H1 (cell line): ENCODE measurements at regions not wholly inside any gene's neighbourhood (a gene's known extent, or its start where the extent isn't known, plus 50 kb on each side); places are given as distances from the start of the nearest gene placed in this dataset.

Experiments
- CTCF ChIA-PET: fragments of 300-600 bp; sonication (Branson Sonifier 250); formaldehyde crosslinking; loops from one replicate; lab custom pipeline; 2021; ENCODE audit not compliant: partially characterized antibody; lab: Charles Lee
- POLR2A ChIA-PET: fragments of 300-600 bp; sonication (Branson Sonifier 250); formaldehyde crosslinking; loops from one replicate; lab custom pipeline; 2021; ENCODE audit warnings: inconsistent platforms; ENCODE audit not compliant: partially characterized antibody; lab: Charles Lee
- DNase-seq, 2 experiments: peaks; one replicate each; pipeline versions ENCODE4 v3.0.0 to v3.0.0-alpha.2; 2010 to 2022; ENCODE audit warnings: low spot score in 2 of 2, low read depth in 1 of 2, mixed read lengths in 1 of 2
- FAIRE-seq: peaks from 2 replicates; lab custom pipeline; 2011; peaks lifted over from hg19 to GRCh38; lab: Jason Lieb, UNC
- H2AFZ ChIP-seq: 2 replicates; pipeline ENCODE4 v1.8.1; 2012; ENCODE audit warnings: low read length, inconsistent platforms
- H2AK5ac ChIP-seq: 2 replicates; pipeline ENCODE4 v1.6.1; 2013; ENCODE audit warnings: low read depth, low read length
- H2BK120ac ChIP-seq: replicated peaks from 2 replicates; pipeline ENCODE3; 2013; ENCODE audit warnings: low read depth, low read length, inconsistent platforms
- H2BK12ac ChIP-seq: 2 replicates; pipeline ENCODE4 v1.6.1; 2013; ENCODE audit warnings: low read depth, low read length
- H2BK15ac ChIP-seq: 2 replicates; pipeline ENCODE4 v1.6.1; 2013; ENCODE audit warnings: low read length
- H2BK20ac ChIP-seq: 2 replicates; pipeline ENCODE4 v1.6.1; 2013; ENCODE audit warnings: low read length
- H2BK5ac ChIP-seq: 2 replicates; pipeline ENCODE4 v1.6.1; 2013; ENCODE audit warnings: low read depth, low read length
- H3K14ac ChIP-seq: 2 replicates; pipeline ENCODE4 v1.6.1; 2013; ENCODE audit warnings: inconsistent platforms; ENCODE audit not compliant: insufficient read length
- H3K18ac ChIP-seq: 2 replicates; pipeline ENCODE4 v1.6.1; 2013; ENCODE audit warnings: low read length; ENCODE audit errors: extremely low read depth
- H3K23ac ChIP-seq: 2 replicates; pipeline ENCODE4 v1.6.1; 2013; ENCODE audit warnings: inconsistent platforms; ENCODE audit not compliant: insufficient read length
- H3K23me2 ChIP-seq: 2 replicates; pipeline ENCODE4 v1.6.1; 2013; ENCODE audit warnings: low read depth, low read length
- H3K27ac ChIP-seq: 2 replicates; pipeline ENCODE4 v1.6.1; 2011; ENCODE audit warnings: low read depth, low read length, inconsistent platforms
- H3K27me3 ChIP-seq, 4 experiments: replicated peaks in 1 of 4; 1 replicate in 1 of 4; 2 replicates in 3 of 4; pipeline versions ENCODE4 v1.6.1 to v1.8.1; 2011 to 2013; ENCODE audit warnings: low read length in 3 of 4, mild to moderate bottlenecking in 3 of 4, inconsistent platforms in 2 of 4, mixed read lengths in 2 of 4, moderate library complexity in 1 of 4; ENCODE audit not compliant: control insufficient read depth in 3 of 4, insufficient read depth in 3 of 4; ENCODE audit errors: extremely low read depth in 1 of 4
- H3K36me3 ChIP-seq, 4 experiments: 2 replicates each; pipeline versions ENCODE4 v1.6.1 to v1.8.1; 2011 to 2013; ENCODE audit warnings: mild to moderate bottlenecking in 4 of 4, low read length in 3 of 4, moderate library complexity in 2 of 4, control low read depth in 1 of 4, inconsistent platforms in 1 of 4; ENCODE audit not compliant: insufficient read depth in 4 of 4, control insufficient read depth in 2 of 4
- H3K4ac ChIP-seq: replicated peaks from 2 replicates; pipeline ENCODE3; 2013; ENCODE audit warnings: low read length, low read depth, mixed read lengths, inconsistent platforms; ENCODE audit not compliant: insufficient read length
- H3K4me1 ChIP-seq, 4 experiments: replicated peaks in 1 of 4; 1 replicate in 1 of 4; 2 replicates in 3 of 4; pipeline versions ENCODE4 v1.6.1 to v1.8.1; 2011 to 2013; ENCODE audit warnings: low read length in 3 of 4, inconsistent platforms in 2 of 4, mixed read lengths in 1 of 4; ENCODE audit not compliant: insufficient read depth in 4 of 4, control insufficient read depth in 3 of 4
- H3K4me2 ChIP-seq, 2 experiments: 2 replicates each; pipeline versions ENCODE4 v1.6.1 to v1.8.1; 2011 to 2013; ENCODE audit warnings: low read depth in 2 of 2, low read length in 2 of 2, control low read depth in 1 of 2, inconsistent platforms in 1 of 2, mild to moderate bottlenecking in 1 of 2; ENCODE audit not compliant: insufficient read depth in 1 of 2
- H3K4me3 ChIP-seq, 4 experiments: fragments of 200-600, 300-600 bp in 1 of 4; sonication (generic), shearing (Covaris generic), sonication (Bioruptor Twin) in 1 of 4; 2 replicates each; pipeline versions ENCODE4 v1.5.1 to v1.8.1; 2011 to 2016; ENCODE audit warnings: low read length in 4 of 4, low read depth in 3 of 4, control low read depth in 2 of 4, inconsistent platforms in 2 of 4, mild to moderate bottlenecking in 2 of 4, mixed read lengths in 1 of 4, moderate library complexity in 1 of 4; ENCODE audit not compliant: insufficient read depth in 2 of 4; ENCODE audit errors: extremely low read depth in 1 of 4
- H3K56ac ChIP-seq: replicated peaks from 2 replicates; pipeline ENCODE3; 2013; ENCODE audit warnings: low read depth, mild to moderate bottlenecking, mixed read lengths, low read length, inconsistent platforms; ENCODE audit not compliant: insufficient read length
- H3K79me1 ChIP-seq: 2 replicates; pipeline ENCODE4 v1.6.1; 2013; ENCODE audit warnings: low read depth, low read length, control low read depth
- H3K79me2 ChIP-seq, 2 experiments: 2 replicates each; pipeline versions ENCODE4 v1.6.1 to v1.8.1; 2012 to 2013; ENCODE audit warnings: low read length in 2 of 2, mild to moderate bottlenecking in 2 of 2, inconsistent platforms in 1 of 2; ENCODE audit not compliant: insufficient read depth in 2 of 2, control insufficient read depth in 1 of 2
- H3K9ac ChIP-seq, 4 experiments: replicated peaks in 1 of 4; 1 replicate in 1 of 4; 2 replicates in 3 of 4; pipeline versions ENCODE4 v1.6.1 to v1.8.1; 2011 to 2013; ENCODE audit warnings: low read depth in 3 of 4, low read length in 3 of 4, control low read depth in 2 of 4, mild to moderate bottlenecking in 2 of 4, moderate library complexity in 2 of 4, inconsistent platforms in 1 of 4; ENCODE audit errors: extremely low read depth in 1 of 4
- H3K9me3 ChIP-seq, 2 experiments: 2 replicates each; pipeline versions ENCODE4 v1.6.1 to v1.8.1; 2012 to 2013; ENCODE audit warnings: mild to moderate bottlenecking in 2 of 2, moderate library complexity in 2 of 2, control low read depth in 1 of 2, inconsistent platforms in 1 of 2, low read depth in 1 of 2, low read length in 1 of 2, mixed read lengths in 1 of 2; ENCODE audit not compliant: insufficient read depth in 2 of 2
- H4K20me1 ChIP-seq, 2 experiments: replicated peaks in 1 of 2; 2 replicates each; pipeline versions ENCODE3 to v1.8.1; 2011 to 2013; ENCODE audit warnings: inconsistent platforms in 2 of 2, low read length in 2 of 2, mild to moderate bottlenecking in 1 of 2; ENCODE audit not compliant: insufficient read depth in 2 of 2, control insufficient read depth in 1 of 2
- H4K5ac ChIP-seq: 2 replicates; pipeline ENCODE4 v1.6.1; 2013; ENCODE audit warnings: low read length, low read depth, mixed read lengths, inconsistent platforms; ENCODE audit not compliant: insufficient read length
- H4K8ac ChIP-seq: 2 replicates; pipeline ENCODE4 v1.8.0; 2013; ENCODE audit warnings: mild to moderate bottlenecking, moderate library complexity, low read length, inconsistent platforms; ENCODE audit not compliant: insufficient read depth; ENCODE audit errors: extremely low read depth
- H4K91ac ChIP-seq: replicated peaks from 2 replicates; pipeline ENCODE3; 2013; ENCODE audit warnings: low read length, mixed read lengths, inconsistent platforms; ENCODE audit not compliant: insufficient read length
- BACH1 ChIP-seq: IDR thresholded peaks from 2 replicates; pipeline ENCODE4 v1.6.1; 2012; ENCODE audit warnings: low read length, improper control_type of control experiment
- CTCF ChIP-seq, 3 experiments: IDR thresholded peaks; 1 replicate in 2 of 3; 2 replicates in 1 of 3; pipeline versions ENCODE4 v1.5.1 to v1.6.1; 2011; ENCODE audit warnings: low read length in 3 of 3, mild to moderate bottlenecking in 3 of 3, inconsistent platforms in 2 of 3, low read depth in 1 of 3, moderate library complexity in 1 of 3; ENCODE audit not compliant: insufficient read depth in 1 of 3; ENCODE audit errors: control extremely low read depth in 1 of 3
- EZH2 ChIP-seq: fragments of 200-600 bp; sonication (generic); IDR thresholded peaks from 2 replicates; pipeline ENCODE4 v1.7.1; 2012; ENCODE audit warnings: low read depth, mild to moderate bottlenecking, moderate library complexity, low read length, inconsistent platforms; ENCODE audit not compliant: severe bottlenecking
- KDM4A ChIP-seq: IDR thresholded peaks from one replicate; pipeline ENCODE4 v1.7.1; 2012; ENCODE audit warnings: low read depth, mild to moderate bottlenecking, moderate library complexity, low read length, inconsistent platforms; ENCODE audit not compliant: severe bottlenecking
- RBBP5 ChIP-seq: IDR thresholded peaks from 2 replicates; pipeline ENCODE4 v1.7.1; 2012; ENCODE audit warnings: low read depth, mild to moderate bottlenecking, inconsistent platforms, low read length, moderate library complexity, borderline replicate concordance
- SIRT6 ChIP-seq: IDR thresholded peaks from one replicate; pipeline ENCODE4 v1.7.1; 2012; ENCODE audit warnings: low read length, inconsistent platforms
- SIX5 ChIP-seq: IDR thresholded peaks from 2 replicates; pipeline ENCODE4 v1.6.1; 2011; ENCODE audit warnings: mild to moderate bottlenecking, low read depth, low read length
- SP2 ChIP-seq: IDR thresholded peaks from 2 replicates; pipeline ENCODE4 v1.6.1; 2012; ENCODE audit warnings: mild to moderate bottlenecking, low read length, inconsistent platforms
- TBP ChIP-seq: IDR thresholded peaks from 2 replicates; pipeline ENCODE4 v1.6.1; 2011; ENCODE audit warnings: low read depth, low read length, improper control_type of control experiment
- WGBS, 2 experiments: shearing (Covaris generic) in 1 of 2; methylation state at CpG; one replicate each; pipeline versions ENCODE4 v1.1.6 to v1.1.7; 2013 to 2015; ENCODE audit warnings: low lambda C conversion rate in 2 of 2, mixed read lengths in 2 of 2, inconsistent platforms in 1 of 2, low coverage in 1 of 2, missing lambda C conversion rate in 1 of 2; ENCODE audit not compliant: insufficient replicate concordance in 2 of 2, insufficient coverage in 1 of 2, insufficient read length in 1 of 2; ENCODE audit errors: extremely low coverage in 1 of 2, missing lambda C conversion rate in 1 of 2; 5-methylcytosine and 5-hydroxymethylcytosine counted together

DNA sequence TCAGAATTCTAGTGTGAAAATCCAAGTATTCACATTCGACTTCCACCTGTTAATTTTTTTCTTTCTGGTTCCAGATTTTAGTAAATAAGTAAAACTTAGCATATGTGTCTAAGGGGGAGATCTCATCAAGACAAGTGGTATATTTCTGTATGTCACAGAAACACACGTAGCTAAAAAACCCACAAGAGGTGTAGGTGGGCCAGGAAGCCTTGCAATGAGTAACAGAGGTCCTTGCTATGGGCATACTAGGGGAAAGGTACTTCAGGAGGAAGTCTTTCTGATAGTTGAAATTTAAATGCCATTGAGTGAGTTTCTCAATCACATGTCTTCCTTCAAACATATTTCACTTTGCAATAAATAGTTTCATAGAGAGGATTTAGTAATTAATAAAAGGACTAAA is 315.8 kb downstream of the MID1IP1 start:
- 100% methylated on average over 1 of the region's 2 CpGs; no CpG with 5 or more reads in 1 of the 2 experiments for WGBS, 2 experiments
- no peak overlapping the region for H3K4ac ChIP-seq
- H4K5ac ChIP-seq, result no peak overlapping the region
- H4K20me1 ChIP-seq, result no peaks in the 10 kb centered on the region
- H2BK5ac ChIP-seq, result no peak overlapping the region
- no peaks in the 10 kb centered on the region for H3K36me3 ChIP-seq
- no peaks in the 10 kb centered on the region for H3K23me2 ChIP-seq
- no peak for DNase-seq
- H4K8ac ChIP-seq, result no peak overlapping the region
- no peak overlapping the region for H3K56ac ChIP-seq
- H3K18ac ChIP-seq, result no peak overlapping the region
- no peak overlapping the region for H2AFZ ChIP-seq
- TF ChIP-seq TBP (no peak), KDM4A (no peak), BACH1 (no peak), SIX5 (no peak), CTCF (IDR thresholded peaks at IDR 0.05; ENCODE audit: control extremely low read depth in 1 of 3, insufficient read depth in 1 of 3, low read depth in 1 of 3, low read length in 3 of 3) (no peak), SIRT6 (no peak), SP2 (no peak), EZH2 (no peak), RBBP5 (no peak)
- TF ChIP-seq, all 59 proteins: peak for 0
- Histone ChIP-seq H2BK20ac (no peak overlapping the region), H2BK120ac (no peak overlapping the region), H3K9me3 (no peaks in the 10 kb centered on the region), H2BK15ac (no peak overlapping the region), H3K79me1 (no peaks in the 10 kb centered on the region), H3K14ac (no peak overlapping the region), H3K27me3 (no peaks in the 10 kb centered on the region), H2AK5ac (no peak overlapping the region), H3K23ac (no peak overlapping the region), H3K27ac (no peak overlapping the region), H3K4me3 (no peak overlapping the region), H3K9ac (no peak overlapping the region), H3K4me1 (no peaks in the 10 kb centered on the region), H4K91ac (no peak overlapping the region), H2BK12ac (no peak overlapping the region), H3K4me2 (no peak overlapping the region), H3K79me2 (no peaks in the 10 kb centered on the region)
- ChIA-PET POLR2A (no interaction called here), CTCF (no interaction called here)
- no peak for FAIRE-seq
